NCI-H1694 treated with DMSO at 0.1 percent for 48 hours (cell line): ENCODE measurements at regions not wholly inside any gene's neighbourhood (a gene's known extent, or its start where the extent isn't known, plus 50 kb on each side); places are given as distances from the start of the nearest gene placed in this dataset.

Experiments used
- DNase-seq: peaks from one replicate; lab custom pipeline; 2025; lab: John Stamatoyannopoulos, UW

- no peak for DNase-seq
Measured at GRCh38 chr5:53416144-53416738, 64.2 kb upstream of the FST start.

GRCh38 chr5:53418409-53418808 is 62.0 kb upstream of the FST start:
- no peak for DNase-seq

GRCh38 chr5:53418826-53419658 is 61.4 kb upstream of the FST start:
- no peak for DNase-seq

DNA sequence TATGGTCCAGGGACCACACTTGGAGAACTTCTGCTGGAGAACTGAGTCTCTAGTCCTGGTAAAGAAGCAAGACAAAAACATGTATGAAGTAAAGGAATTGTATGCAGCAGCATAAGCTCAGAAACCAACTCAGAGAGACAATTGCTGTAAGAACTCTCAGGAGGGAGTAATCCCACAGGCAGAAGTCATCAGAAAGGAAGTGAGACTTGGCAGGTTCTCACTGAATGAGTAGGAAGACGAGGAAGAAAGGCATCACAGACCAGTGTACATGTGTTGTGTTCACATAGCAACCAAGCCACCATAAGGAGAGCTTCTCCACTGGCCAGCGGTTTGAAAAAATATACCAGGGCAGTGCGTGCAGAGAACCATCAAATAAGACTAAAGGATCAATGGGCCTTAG is 57.9 kb upstream of the FST start:
- DNase-seq: no peak

- DNase-seq: no peak
Measured at GRCh38 chr5:53423724-53424123, 56.7 kb upstream of the FST start.

DNA sequence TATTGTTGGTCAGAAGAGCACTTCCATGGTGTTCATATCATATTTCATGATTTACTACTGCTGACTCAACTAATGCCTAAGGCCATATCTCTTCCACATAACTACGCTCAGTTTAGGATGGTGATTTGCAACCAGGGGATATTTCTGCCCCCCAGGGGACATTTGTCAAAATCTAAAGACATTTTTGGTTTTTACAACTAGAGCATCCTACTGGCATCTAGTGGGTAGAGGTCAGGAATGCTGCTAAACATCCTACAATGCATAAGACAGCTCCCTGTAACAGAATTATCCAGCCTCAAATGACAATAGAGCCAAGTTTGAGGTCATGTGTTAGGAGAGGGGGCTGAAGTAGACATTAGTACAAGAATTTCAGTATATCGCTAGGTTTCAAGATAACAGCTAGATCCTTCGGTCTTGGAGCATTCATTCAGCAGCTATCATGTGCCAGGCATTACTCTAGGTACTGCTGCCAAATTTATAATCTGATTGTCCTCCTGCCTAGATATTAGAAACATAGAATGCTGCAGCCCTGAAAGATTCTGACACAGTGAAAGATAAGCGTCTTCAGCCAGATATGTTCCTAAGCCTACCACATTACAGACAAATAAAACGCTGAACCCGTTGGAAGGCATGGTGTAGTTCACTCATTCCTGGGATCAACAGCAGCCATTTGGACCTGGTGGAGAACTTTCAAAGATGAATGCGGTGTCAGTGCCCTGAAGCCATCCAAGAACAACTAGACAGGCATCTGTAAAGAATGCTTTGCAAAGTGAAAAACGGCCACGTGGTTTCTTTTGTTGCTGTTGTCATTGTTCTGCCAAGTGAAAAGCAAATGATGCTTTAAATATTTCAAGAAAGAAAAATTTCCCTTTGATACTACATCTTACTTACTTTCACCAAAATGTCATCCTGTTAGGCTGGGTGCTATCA is 55.5 kb upstream of the FST start:
- no peak for DNase-seq

DNA sequence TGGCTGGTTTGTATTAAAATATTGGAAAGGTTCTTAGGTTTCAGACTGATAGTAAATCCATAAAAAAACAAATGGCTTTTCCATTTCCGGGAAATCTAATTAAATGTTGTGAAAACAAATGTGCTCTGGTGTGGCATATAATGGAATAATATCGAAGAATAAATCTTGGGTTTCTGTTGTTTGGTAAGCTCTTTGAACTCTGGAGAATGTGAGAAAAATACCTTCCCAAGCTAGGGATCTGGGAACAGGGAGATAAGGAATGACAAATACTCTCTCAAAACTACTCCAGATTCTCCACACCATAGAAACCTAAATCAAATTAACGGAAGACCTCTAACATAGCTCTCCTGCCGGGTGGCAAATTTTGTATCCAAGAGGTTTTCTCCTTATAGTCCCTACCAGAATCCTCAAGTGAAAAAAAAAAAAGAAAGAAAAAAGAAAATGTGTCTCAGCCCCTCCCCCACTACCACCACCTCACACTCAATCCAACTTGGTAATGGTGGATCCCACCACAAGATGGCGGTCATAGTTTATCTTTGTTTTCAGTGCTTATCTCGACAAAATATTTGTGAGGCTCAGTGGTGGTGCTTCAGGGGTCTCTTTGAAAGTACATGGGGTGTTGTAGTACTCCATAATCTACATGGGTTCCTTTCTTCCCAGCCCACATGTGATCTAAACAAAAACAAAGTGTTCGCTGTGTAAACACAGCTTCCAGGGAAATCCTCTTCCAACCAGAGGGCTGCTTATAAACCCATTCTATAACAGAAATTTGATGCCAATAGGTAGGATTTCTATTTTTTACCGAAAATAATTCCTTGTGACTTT is 54.5 kb upstream of the FST start:
- no peak for DNase-seq

- no peak for DNase-seq
Measured at GRCh38 chr5:53426512-53426830, 54.0 kb upstream of the FST start.

DNA sequence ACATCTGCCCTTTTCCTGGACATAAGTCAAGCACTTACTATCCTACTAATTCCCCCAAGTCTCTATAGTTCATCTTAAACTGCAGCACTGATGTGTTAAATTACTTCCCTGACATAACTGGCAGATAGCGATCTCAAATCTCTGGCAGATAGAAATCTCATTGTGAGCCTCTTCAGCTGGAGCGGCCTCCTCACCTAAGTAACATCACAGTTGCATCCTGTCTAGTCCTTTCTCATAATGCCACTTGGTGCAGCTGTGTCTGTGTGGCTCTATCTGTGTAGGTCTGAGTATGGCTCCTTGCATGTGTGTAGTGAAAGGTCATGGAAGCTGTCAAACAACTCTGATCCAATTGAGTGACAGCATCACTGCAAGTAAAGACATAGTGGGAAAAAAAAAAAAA is 53.6 kb upstream of the FST start:
- DNase-seq: no peak

- DNase-seq: no peak
Measured at GRCh38 chr5:53427965-53428364, 52.5 kb upstream of the FST start.

GRCh38 chr5:53429706-53430105 is 50.7 kb upstream of the FST start:
- DNase-seq: no peak

GRCh38 chr5:53430618-53431252 is 49.7 kb upstream of the FST start:
- DNase-seq: no peak
